Fibroblast of villous mesenchyme (primary cell): ENCODE measurements at regions not wholly inside any gene's neighbourhood (a gene's known extent, or its start where the extent isn't known, plus 50 kb on each side); places are given as distances from the start of the nearest gene placed in this dataset.

Experiments used
- DNase-seq: peaks from one replicate; pipeline ENCODE4 v3.0.0-alpha.2; 2010; ENCODE audit warnings: low read depth
- H3K4me3 ChIP-seq: 2 replicates; pipeline ENCODE4 v1.5.1; 2011; ENCODE audit warnings: low read depth, mild to moderate bottlenecking, low read length
- CTCF ChIP-seq: IDR thresholded peaks from 2 replicates; pipeline ENCODE4 v1.5.1; 2012; ENCODE audit warnings: low read depth, mild to moderate bottlenecking, low read length; ENCODE audit not compliant: insufficient read depth

- no peak for DNase-seq
- no peak overlapping the region for H3K4me3 ChIP-seq
- TF ChIP-seq CTCF: no peak
Observed at GRCh38 chr18:45553723-45554388, 61.4 kb upstream of the SLC14A2 start.

GRCh38 chr18:45554389-45554737, 60.9 kb upstream of the SLC14A2 start:
- TF ChIP-seq CTCF: no peak
- DNase-seq: no peak
- H3K4me3 ChIP-seq: no peak overlapping the region

- DNase-seq: no peak
Observed at GRCh38 chr18:45556222-45556621, 59.1 kb upstream of the SLC14A2 start.

GRCh38 chr18:45557287-45557686, 58.0 kb upstream of the SLC14A2 start:
- DNase-seq: no peak
- TF ChIP-seq CTCF: no peak
- H3K4me3 ChIP-seq: no peak overlapping the region

More at GRCh38 chr18:45556222-45556621, 59.1 kb upstream of the SLC14A2 start:
- no peak for TF ChIP-seq CTCF
- no peak overlapping the region for H3K4me3 ChIP-seq

- TF ChIP-seq CTCF: no peak
- no peak overlapping the region for H3K4me3 ChIP-seq
- no peak for DNase-seq
Observed at GRCh38 chr18:45557779-45558178, 57.5 kb upstream of the SLC14A2 start.

GRCh38 chr18:45559258-45559657, 56.0 kb upstream of the SLC14A2 start:
- no peak overlapping the region for H3K4me3 ChIP-seq
- DNase-seq: no peak
- no peak for TF ChIP-seq CTCF

GRCh38 chr18:45560870-45561269, 54.4 kb upstream of the SLC14A2 start:
- no peak overlapping the region for H3K4me3 ChIP-seq
- TF ChIP-seq CTCF: no peak
- no peak for DNase-seq
